CD14-positive monocyte (primary cell): ENCODE measurements at regions not wholly inside any gene's neighbourhood (a gene's known extent, or its start where the extent isn't known, plus 50 kb on each side); places are given as distances from the start of the nearest gene placed in this dataset.
A peak's percentile ranks its signal among the peaks of the same experiment; 100 is the strongest.

Experiments
- DNase-seq, 3 donors: peaks; one replicate each; pipeline ENCODE4 v3.0.0-alpha.2; 2011 to 2022
- H2AFZ ChIP-seq: 2 replicates; pipeline ENCODE4 v1.6.0; 2012; ENCODE audit warnings: mild to moderate bottlenecking, low read depth, low read length, inconsistent platforms; ENCODE audit not compliant: insufficient read depth, poor library complexity, severe bottlenecking
- H3K27ac ChIP-seq, 2 donors: 1 replicate in 1 of 2; 2 replicates in 1 of 2; pipeline ENCODE4 v1.5.1; 2012 to 2013; ENCODE audit warnings: low read length in 2 of 2, control low read depth in 1 of 2, inconsistent platforms in 1 of 2, low read depth in 1 of 2, mild to moderate bottlenecking in 1 of 2
- H3K27me3 ChIP-seq, 2 donors: one replicate each; pipeline versions ENCODE4 v1.6.0 to v1.6.1; 2011 to 2013; ENCODE audit warnings: low read length in 2 of 2; ENCODE audit not compliant: control insufficient read depth in 2 of 2, insufficient read depth in 2 of 2
- H3K36me3 ChIP-seq, 2 donors: replicated peaks in 1 of 2; 1 replicate in 1 of 2; 2 replicates in 1 of 2; pipeline versions ENCODE4 v1.5.1 to v1.6.1; 2012 to 2013; ENCODE audit warnings: low read length in 2 of 2, control low read depth in 1 of 2, inconsistent platforms in 1 of 2, mild to moderate bottlenecking in 1 of 2; ENCODE audit not compliant: insufficient read depth in 2 of 2, control insufficient read depth in 1 of 2
- H3K4me1 ChIP-seq, 2 donors: 1 replicate in 1 of 2; 2 replicates in 1 of 2; pipeline versions ENCODE4 v1.5.1 to v1.6.1; 2012 to 2013; ENCODE audit warnings: low read length in 2 of 2, control low read depth in 1 of 2, inconsistent platforms in 1 of 2, mild to moderate bottlenecking in 1 of 2, moderate library complexity in 1 of 2; ENCODE audit not compliant: insufficient read depth in 2 of 2, control insufficient read depth in 1 of 2
- H3K4me2 ChIP-seq: replicated peaks from 2 replicates; pipeline ENCODE3; 2012; ENCODE audit warnings: low read length, moderate library complexity, mild to moderate bottlenecking; ENCODE audit not compliant: poor library complexity, severe bottlenecking; ENCODE audit errors: extremely low read depth
- H3K4me3 ChIP-seq, 3 experiments: fragments of 200-600 bp in 1 of 3; sonication (generic) in 1 of 3; replicated peaks in 1 of 3; 1 replicate in 2 of 3; 2 replicates in 1 of 3; pipeline ENCODE4 v1.5.1; 2011 to 2013; ENCODE audit warnings: low read length in 3 of 3, mild to moderate bottlenecking in 3 of 3, control low read depth in 2 of 3, low read depth in 2 of 3, inconsistent platforms in 1 of 3, moderate library complexity in 1 of 3
- H3K79me2 ChIP-seq: 2 replicates; pipeline ENCODE4 v1.6.0; 2012; ENCODE audit warnings: mild to moderate bottlenecking, control low read depth, inconsistent platforms, low read length, moderate library complexity; ENCODE audit not compliant: insufficient read depth
- H3K9ac ChIP-seq: 2 replicates; pipeline ENCODE4 v1.6.0; 2017; ENCODE audit warnings: low read length, mild to moderate bottlenecking; ENCODE audit not compliant: insufficient read depth, poor library complexity, severe bottlenecking
- H3K9me3 ChIP-seq, 2 donors: replicated peaks in 1 of 2; 1 replicate in 1 of 2; 2 replicates in 1 of 2; pipeline versions ENCODE4 v1.5.1 to v1.6.1; 2012 to 2013; ENCODE audit warnings: low read length in 2 of 2, control low read depth in 1 of 2; ENCODE audit not compliant: control insufficient read depth in 1 of 2, insufficient read depth in 1 of 2
- H4K20me1 ChIP-seq: 2 replicates; pipeline ENCODE4 v1.6.0; 2012; ENCODE audit warnings: mild to moderate bottlenecking, low read length, control low read depth, moderate library complexity; ENCODE audit not compliant: insufficient read depth
- H3K27ac Mint-ChIP-seq, 7 donors: one replicate each; pipeline ENCODE4 v1.8.0; 2020; ENCODE audit warnings: mild to moderate bottlenecking in 7 of 7, mixed read lengths in 7 of 7, moderate library complexity in 6 of 7, inconsistent platforms in 2 of 7
- H3K27me3 Mint-ChIP-seq, 3 donors: one replicate each; pipeline ENCODE4 v1.8.0; 2021 to 2022; ENCODE audit warnings: low read depth in 3 of 3, mild to moderate bottlenecking in 3 of 3, mixed read lengths in 3 of 3, moderate library complexity in 3 of 3, inconsistent platforms in 1 of 3
- H3K36me3 Mint-ChIP-seq, 2 donors: one replicate each; pipeline ENCODE4 v1.8.0; 2020; ENCODE audit warnings: mixed read lengths in 2 of 2, inconsistent platforms in 1 of 2, mild to moderate bottlenecking in 1 of 2
- H3K4me1 Mint-ChIP-seq: one replicate; pipeline ENCODE4 v1.8.0; 2020; ENCODE audit warnings: mild to moderate bottlenecking, mixed read lengths
- H3K4me3 Mint-ChIP-seq, 2 donors: one replicate each; pipeline ENCODE4 v1.8.0; 2020; ENCODE audit warnings: mild to moderate bottlenecking in 2 of 2, mixed read lengths in 2 of 2, moderate library complexity in 1 of 2
- H3K9me3 Mint-ChIP-seq, 7 donors: one replicate each; pipeline ENCODE4 v1.8.0; 2020 to 2022; ENCODE audit warnings: mixed read lengths in 7 of 7, mild to moderate bottlenecking in 6 of 7, moderate library complexity in 6 of 7, inconsistent platforms in 2 of 7
- CTCF ChIP-seq: fragments of 200-600 bp; IDR thresholded peaks from one replicate; pipeline ENCODE4 v1.8.0; 2022; ENCODE audit warnings: antibody characterized with exemption, mild to moderate bottlenecking
- WGBS: methylation state at CpG from one replicate; pipeline ENCODE4 v1.1.5; 2013; ENCODE audit warnings: missing lambda C conversion rate; ENCODE audit not compliant: insufficient coverage; 5-methylcytosine and 5-hydroxymethylcytosine counted together
- intact Hi-C, 2 donors: fragments of 100-400 bp; cut with micrococcal nuclease; formaldehyde crosslinking; loops; one replicate each; pipeline versions ENCODE4 v1.15.0 to v1.15.1; 2023

GRCh38 chr9:109632817-109633216 is 134.7 kb upstream of the PTPN3 start:
- Histone ChIP-seq H4K20me1 (no peaks in the 10 kb centered on the region), H3K36me3 (no peaks in the 10 kb centered on the region), H3K27ac (no peak overlapping the region), H3K4me3 (no peak overlapping the region), H3K27me3 (peaks cover 4 to 6% of the 10 kb centered on the region in 2 donors), H3K9me3 (no peaks in the 10 kb centered on the region), H3K4me2 (no peak overlapping the region), H3K9ac (no peak overlapping the region), H2AFZ (no peak overlapping the region), H3K4me1 (no peaks in the 10 kb centered on the region), H3K79me2 (no peaks in the 10 kb centered on the region)
- Mint-ChIP-seq H3K27me3 (peaks cover 10 to 22% (median 10%) of the 10 kb centered on the region in 3 donors), H3K27ac (no peak overlapping the region), H3K4me1 (no peaks in the 10 kb centered on the region), H3K4me3 (no peak overlapping the region), H3K36me3 (no peaks in the 10 kb centered on the region), H3K9me3 (peaks cover 0 to 6% (median 0%) of the 10 kb centered on the region in 7 donors)
- no CpG with 5 or more reads among the region's 2 CpGs for WGBS
- no peak for TF ChIP-seq CTCF
- DNase-seq = no peak
- intact Hi-C loops = no loop called here

- peaks cover 0 to 13% (median 5%) of the 10 kb centered on the region in 7 donors for H3K9me3 Mint-ChIP-seq
- H3K36me3 Mint-ChIP-seq = no peaks in the 10 kb centered on the region
- no peaks in the 10 kb centered on the region for H3K79me2 ChIP-seq
- no peaks in the 10 kb centered on the region for H4K20me1 ChIP-seq
- WGBS = 4% methylated on average over 39 of the region's 43 CpGs
- no peak overlapping the region for H3K4me3 ChIP-seq
- H2AFZ ChIP-seq = no peak overlapping the region
- H3K9ac ChIP-seq = no peak overlapping the region
- no peak overlapping the region for H3K4me2 ChIP-seq
- no peak overlapping the region for H3K27ac ChIP-seq
- peak overlapping the region in 1 of 2 donors; percentile 65 for H3K4me3 Mint-ChIP-seq
- peaks cover 43 to 66% (median 47%) of the 10 kb centered on the region in 3 donors for H3K27me3 Mint-ChIP-seq
- no peak for DNase-seq
- TF ChIP-seq CTCF = no peak
- intact Hi-C loops = no loop called here
- no peaks in the 10 kb centered on the region for H3K36me3 ChIP-seq
- H3K9me3 ChIP-seq = peaks cover 0 to 18% of the 10 kb centered on the region in 2 donors
- peaks cover 2% of the 10 kb centered on the region for H3K4me1 Mint-ChIP-seq
- H3K4me1 ChIP-seq = peaks cover 0 to 7% of the 10 kb centered on the region in 2 donors
- H3K27ac Mint-ChIP-seq = no peak overlapping the region
- peaks cover 41 to 49% of the 10 kb centered on the region in 2 donors for H3K27me3 ChIP-seq
These were observed 140.1 kb upstream of the PALM2AKAP2 start for GRCh38 chr9:109639674-109640579.
